ENCODE measurements at regions not wholly inside any gene's neighbourhood (a gene's known extent, or its start where the extent isn't known, plus 50 kb on each side); places are given as distances from the start of the nearest gene placed in this dataset.

DNA sequence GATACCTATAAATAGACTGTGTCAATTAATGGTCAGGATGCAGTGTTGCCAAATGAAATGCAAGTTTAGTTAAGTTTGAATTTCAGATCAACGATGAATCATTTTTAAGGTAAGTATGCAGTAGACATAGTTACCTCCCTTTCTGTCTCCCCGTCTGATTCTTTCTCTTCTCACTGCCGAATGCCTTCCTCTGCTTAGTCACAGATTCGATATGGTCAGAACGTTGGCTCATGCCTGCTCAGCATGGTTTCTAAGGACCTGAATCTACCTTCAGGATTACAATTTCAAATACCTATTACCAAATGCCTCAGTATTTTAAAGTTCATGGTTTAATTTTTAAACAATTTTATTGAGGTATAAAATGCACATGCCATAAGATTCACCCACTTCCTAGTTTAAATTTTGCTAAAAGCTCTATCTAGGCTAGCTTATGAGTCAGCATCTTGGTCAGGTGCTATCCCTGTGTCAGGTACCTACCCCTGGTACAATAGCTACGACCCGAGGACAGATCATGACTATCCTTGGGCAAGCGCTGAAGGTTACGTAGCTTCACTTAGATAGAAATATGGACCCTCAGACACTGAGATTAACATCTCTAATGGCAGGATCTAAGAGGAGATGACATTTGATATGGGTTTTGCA is 78.2 kb upstream of the SPON1 start:
- TF ChIP-seq, protein P1, sequence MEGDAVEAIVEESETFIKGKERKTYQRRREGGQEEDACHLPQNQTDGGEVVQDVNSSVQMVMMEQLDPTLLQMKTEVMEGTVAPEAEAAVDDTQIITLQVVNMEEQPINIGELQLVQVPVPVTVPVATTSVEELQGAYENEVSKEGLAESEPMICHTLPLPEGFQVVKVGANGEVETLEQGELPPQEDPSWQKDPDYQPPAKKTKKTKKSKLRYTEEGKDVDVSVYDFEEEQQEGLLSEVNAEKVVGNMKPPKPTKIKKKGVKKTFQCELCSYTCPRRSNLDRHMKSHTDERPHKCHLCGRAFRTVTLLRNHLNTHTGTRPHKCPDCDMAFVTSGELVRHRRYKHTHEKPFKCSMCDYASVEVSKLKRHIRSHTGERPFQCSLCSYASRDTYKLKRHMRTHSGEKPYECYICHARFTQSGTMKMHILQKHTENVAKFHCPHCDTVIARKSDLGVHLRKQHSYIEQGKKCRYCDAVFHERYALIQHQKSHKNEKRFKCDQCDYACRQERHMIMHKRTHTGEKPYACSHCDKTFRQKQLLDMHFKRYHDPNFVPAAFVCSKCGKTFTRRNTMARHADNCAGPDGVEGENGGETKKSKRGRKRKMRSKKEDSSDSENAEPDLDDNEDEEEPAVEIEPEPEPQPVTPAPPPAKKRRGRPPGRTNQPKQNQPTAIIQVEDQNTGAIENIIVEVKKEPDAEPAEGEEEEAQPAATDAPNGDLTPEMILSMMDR (IDR thresholded peaks at IDR 0.05; ENCODE audit: low read depth, low read length, missing control alignments), result no peak
- DNase-seq (ENCODE audit: low read depth), result peak; percentile 3
- no peak overlapping the region for H3K4me3 ChIP-seq (ENCODE audit: low read depth, low read length)
- in situ Hi-C loops (cut with HindIII; ENCODE audit: low sequenced_read_pairs), result no loop called here

DNA sequence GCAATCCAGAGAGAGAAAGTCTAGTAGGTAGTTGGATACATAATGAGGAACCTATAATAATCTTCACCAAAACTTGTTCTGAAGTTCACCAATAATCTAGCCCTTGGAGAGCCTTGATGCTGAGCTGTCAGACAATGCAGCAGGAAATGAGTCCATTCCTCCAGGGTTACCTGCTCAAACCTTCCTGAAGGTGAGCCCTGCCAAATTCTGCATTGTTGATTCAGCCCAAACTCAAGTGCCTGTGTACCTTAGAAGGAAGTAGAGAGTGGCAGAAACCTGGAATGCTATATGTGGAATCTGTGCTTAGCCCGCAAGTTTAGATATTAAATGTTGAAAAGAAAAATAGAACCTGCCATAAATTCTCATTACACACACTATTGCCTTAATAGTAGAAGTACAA is 77.4 kb upstream of the SPON1 start:
- H3K4me3 ChIP-seq (ENCODE audit: low read depth, low read length), result no peak overlapping the region
- TF ChIP-seq, protein P1 (IDR thresholded peaks at IDR 0.05; ENCODE audit: low read depth, low read length, missing control alignments), result no peak
- in situ Hi-C loops (cut with HindIII; ENCODE audit: low sequenced_read_pairs), result no loop called here
- DNase-seq (ENCODE audit: low read depth), result no peak

- TF ChIP-seq, protein P1 (IDR thresholded peaks at IDR 0.05; ENCODE audit: low read depth, low read length, missing control alignments), result no peak
- DNase-seq (ENCODE audit: low read depth), result peak; percentile 3
- no peak overlapping the region for H3K4me3 ChIP-seq (ENCODE audit: low read depth, low read length)
- in situ Hi-C loops (cut with HindIII; ENCODE audit: low sequenced_read_pairs), result no loop called here
These were observed 72.8 kb upstream of the SPON1 start for GRCh38 chr11:13889552-13890249.

DNA sequence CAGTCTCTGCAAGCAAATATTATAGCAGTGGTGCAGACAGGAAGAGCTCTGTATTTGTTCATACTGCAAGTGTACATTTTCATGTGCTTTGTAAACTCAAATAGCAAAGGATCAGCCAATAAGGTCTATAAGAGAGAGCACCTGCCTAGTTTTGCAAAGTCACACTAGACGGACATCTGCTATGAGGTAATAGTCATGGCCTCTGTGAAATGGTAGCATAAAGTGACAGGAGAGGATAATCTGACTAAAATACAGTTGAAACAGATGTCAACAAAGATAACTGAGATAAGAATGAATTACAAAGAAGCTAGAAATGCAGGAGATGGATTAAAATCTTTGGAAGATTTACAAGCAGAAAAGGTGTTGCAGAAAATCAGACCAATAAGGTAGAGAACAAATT is 70.6 kb upstream of the SPON1 start:
- DNase-seq (ENCODE audit: low read depth), result no peak
- TF ChIP-seq, protein P1 (IDR thresholded peaks at IDR 0.05; ENCODE audit: low read depth, low read length, missing control alignments), result no peak
- H3K4me3 ChIP-seq (ENCODE audit: low read depth, low read length), result no peak overlapping the region
- in situ Hi-C loops (cut with HindIII; ENCODE audit: low sequenced_read_pairs), result no loop called here

DNA sequence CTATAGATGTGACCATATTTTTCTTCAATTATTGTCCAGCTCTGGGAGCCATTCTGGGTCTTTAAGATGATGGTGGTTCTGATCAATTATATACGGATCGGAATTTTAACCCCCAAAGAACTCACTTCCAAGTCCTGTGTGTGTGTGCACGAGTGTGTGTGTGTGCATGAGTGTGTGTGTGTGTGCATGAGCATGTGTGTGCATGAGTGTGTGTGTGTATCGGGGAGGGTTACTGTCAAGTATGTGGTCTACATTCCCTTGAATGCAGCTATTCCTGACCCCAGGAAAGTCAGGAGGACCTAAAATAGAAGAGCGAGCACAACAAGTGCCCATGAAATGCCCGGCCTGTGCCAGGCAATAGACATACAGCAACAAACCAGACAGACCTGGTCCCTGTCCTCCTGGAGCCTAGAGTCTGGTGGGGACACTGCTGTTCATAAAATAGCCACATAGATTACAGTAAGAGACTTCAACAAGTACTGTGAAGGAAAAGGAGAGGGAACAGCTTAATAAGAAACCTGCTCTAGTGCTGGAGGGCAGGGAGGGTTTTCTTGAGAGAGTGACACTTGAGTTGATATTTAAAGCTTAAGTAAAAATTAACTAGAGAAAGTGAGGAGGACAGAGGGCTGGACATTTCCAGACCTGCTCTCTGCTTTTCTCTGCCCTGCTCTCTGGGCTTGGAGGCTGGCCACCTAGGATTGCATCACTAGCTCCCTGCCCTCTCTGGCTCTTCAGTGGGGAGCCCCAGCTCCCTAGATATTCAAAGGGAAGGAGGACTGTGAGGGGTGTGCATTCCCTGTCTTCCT is 66.1 kb upstream of the SPON1 start:
- no peak for DNase-seq (ENCODE audit: low read depth)
- TF ChIP-seq, protein P1 (IDR thresholded peaks at IDR 0.05; ENCODE audit: low read depth, low read length, missing control alignments), result no peak
- in situ Hi-C loops (cut with HindIII; ENCODE audit: low sequenced_read_pairs), result no loop called here
- H3K4me3 ChIP-seq (ENCODE audit: low read depth, low read length), result no peak overlapping the region

DNA sequence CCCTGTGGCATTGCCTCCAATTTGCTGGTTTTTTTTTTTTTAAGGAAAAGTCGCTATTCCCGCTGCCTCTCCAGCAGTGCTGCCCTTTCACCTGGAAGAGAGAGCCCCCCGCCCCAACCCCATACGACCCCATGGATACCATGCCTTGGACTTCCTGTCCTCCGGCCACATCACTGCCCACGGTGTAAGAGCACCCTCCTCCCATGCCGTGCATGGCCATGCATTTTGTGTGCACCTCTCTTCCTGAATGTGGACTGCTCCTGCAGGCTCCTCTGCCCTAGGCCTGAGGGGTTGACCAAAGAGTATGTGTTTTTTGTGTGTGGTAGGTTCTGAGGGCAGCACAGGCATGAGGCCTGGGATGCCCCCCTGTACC is 65.6 kb upstream of the SPON1 start:
- H3K4me3 ChIP-seq (ENCODE audit: low read depth, low read length), result no peak overlapping the region
- in situ Hi-C loops (cut with HindIII; ENCODE audit: low sequenced_read_pairs), result no loop called here
- TF ChIP-seq, protein P1 (IDR thresholded peaks at IDR 0.05; ENCODE audit: low read depth, low read length, missing control alignments), result no peak
- DNase-seq (ENCODE audit: low read depth), result no peak
